Gastroesophageal sphincter (tissue), 4 donors: ENCODE measurements at regions not wholly inside any gene's neighbourhood (a gene's known extent, or its start where the extent isn't known, plus 50 kb on each side); places are given as distances from the start of the nearest gene placed in this dataset.

Experiments used
- ATAC-seq: fragments of 150-250 bp; one replicate; pipeline ENCODE4 v1.9.1; 2016; ENCODE audit warnings: mild to moderate bottlenecking, moderate library complexity
- H3K27ac ChIP-seq, 4 donors: fragments of 200-600 bp; sonication (generic) in 3 of 4; 1 replicate in 3 of 4; 2 replicates in 1 of 4; pipeline ENCODE4 v1.5.1; 2016 to 2019
- H3K27me3 ChIP-seq: fragments of 200-600 bp; sonication (generic); one replicate; pipeline ENCODE4 v1.5.1; 2019
- H3K36me3 ChIP-seq, 2 donors: fragments of 200-600 bp; sonication (generic); one replicate each; pipeline ENCODE4 v1.5.1; 2019; ENCODE audit warnings: control low read depth in 1 of 2
- H3K4me1 ChIP-seq, 3 donors: fragments of 200-600 bp; sonication (generic); 1 replicate in 2 of 3; 2 replicates in 1 of 3; pipeline ENCODE4 v1.5.1; 2016 to 2019; ENCODE audit warnings: control low read depth in 2 of 3
- H3K4me3 ChIP-seq, 2 donors: fragments of 200-600 bp; sonication (generic); one replicate each; pipeline ENCODE4 v1.5.1; 2019; ENCODE audit warnings: mild to moderate bottlenecking in 1 of 2, moderate library complexity in 1 of 2
- H3K9me3 ChIP-seq, 3 donors: fragments of 200-600 bp; sonication (generic); one replicate each; pipeline ENCODE4 v1.5.1; 2017 to 2019; ENCODE audit warnings: control low read depth in 2 of 3
- CTCF ChIP-seq, 4 experiments: fragments of 200-600 bp in 2 of 4; fragments of 450-650 bp in 2 of 4; sonication (generic) in 1 of 4; IDR thresholded peaks; one replicate each; pipeline ENCODE4 v1.5.1; 2017 to 2019; ENCODE audit warnings: antibody characterized with exemption in 4 of 4, mild to moderate bottlenecking in 2 of 4, moderate library complexity in 2 of 4
- EP300 ChIP-seq: sonication (generic); formaldehyde crosslinking; IDR thresholded peaks from one replicate; pipeline ENCODE4 v1.6.1; 2017; ENCODE audit warnings: antibody characterized with exemption, mild to moderate bottlenecking
- POLR2A ChIP-seq, 2 donors: fragments of 450-650 bp; IDR thresholded peaks; one replicate each; pipeline ENCODE4 v1.6.1; 2017; ENCODE audit warnings: antibody characterized with exemption in 2 of 2, mild to moderate bottlenecking in 2 of 2, moderate library complexity in 1 of 2
- POLR2AphosphoS5 ChIP-seq: sonication (generic); formaldehyde crosslinking; IDR thresholded peaks from one replicate; pipeline ENCODE4 v1.6.1; 2017; ENCODE audit warnings: antibody characterized with exemption
- WGBS, 2 donors: methylation state at CpG; one replicate each; pipeline ENCODE4 v1.1.5; 2018; ENCODE audit warnings: low coverage in 1 of 2; 5-methylcytosine and 5-hydroxymethylcytosine counted together
- small RNA-seq, 4 donors: library from RNA; depleted of rRNA; stranded (forward); fragments of <200 nt; gene quantifications; one replicate each; pipeline ENCODE3, GENCODE V24; 2016

- H3K4me1 ChIP-seq: peaks cover 7 to 69% (median 18%) of the 10 kb centered on the region in 3 donors
- H3K27ac ChIP-seq: peak overlapping the region; percentile 94 to 98 (median 96)
- WGBS, 2 donors: 1% methylated on average over 8 to 9 of the region's 9 CpGs
- H3K36me3 ChIP-seq: no peaks in the 10 kb centered on the region
- H3K9me3 ChIP-seq: no peaks in the 10 kb centered on the region
- no peaks in the 10 kb centered on the region for H3K27me3 ChIP-seq
- no peak for TF ChIP-seq POLR2A (IDR thresholded peaks at IDR 0.05)
- no peak for TF ChIP-seq CTCF (IDR thresholded peaks at IDR 0.05)
- no peak for TF ChIP-seq EP300
- TF ChIP-seq POLR2AphosphoS5: no peak
- peak overlapping the region; percentile 74 to 89 for H3K4me3 ChIP-seq
- no peak for ATAC-seq
Observed at GRCh38 chr6:4017834-4018170, 61.1 kb downstream of the FAM217A start.

- peak overlapping the region; percentile 74 to 89 for H3K4me3 ChIP-seq
- peaks cover 7 to 74% (median 23%) of the 10 kb centered on the region in 3 donors for H3K4me1 ChIP-seq
- ATAC-seq: peak; percentile 88
- no peaks in the 10 kb centered on the region for H3K27me3 ChIP-seq
- TF ChIP-seq CTCF (IDR thresholded peaks at IDR 0.05) (peak in 3 of 4 experiments; percentile 60 to 70 (median 67)), POLR2A (IDR thresholded peaks at IDR 0.05) (peak; percentile 86), POLR2AphosphoS5 (peak; percentile 95), EP300 (no peak)
- peak overlapping the region; percentile 94 to 98 (median 96) for H3K27ac ChIP-seq
- 0% methylated on average over 11 to 19 of the region's 62 CpGs for WGBS, 2 donors
- no peaks in the 10 kb centered on the region for H3K9me3 ChIP-seq
- no peaks in the 10 kb centered on the region for H3K36me3 ChIP-seq
Observed at GRCh38 chr6:4018171-4018923, 60.6 kb downstream of the FAM217A start.

Small RNAs in the stretch of these regions (small RNA-seq; reads per million reads assigned to genes)
- 0 reads per million in 4 donors for gene AL590004.1
